HG03280 (cell line): ENCODE measurements at regions not wholly inside any gene's neighbourhood (a gene's known extent, or its start where the extent isn't known, plus 50 kb on each side); places are given as distances from the start of the nearest gene placed in this dataset.
"Not testable (repeated sequence)": the region's sequence is repeated elsewhere in the genome, so short reads cannot be mapped to it uniquely, and the experiment has no call there.

ENCODE experiments used
- ATAC-seq: cut with Tn5 transposase; IDR thresholded peaks from one replicate; pipeline ENCODE4 v1.9.1; 2021; ENCODE audit warnings: mild to moderate bottlenecking, moderate library complexity; ENCODE audit not compliant: unreplicated experiment

GRCh38 chr5:110288766-110289511, 437.5 kb downstream of the TMEM232 start:
- no peak for ATAC-seq

GRCh38 chr5:110289512-110289810, 437.0 kb downstream of the TMEM232 start:
- ATAC-seq, result no peak

GRCh38 chr5:110290542-110290941, 435.9 kb downstream of the TMEM232 start:
- no peak for ATAC-seq

- ATAC-seq, result no peak
Observed at GRCh38 chr5:110294281-110294680, 432.2 kb downstream of the TMEM232 start.

- ATAC-seq, result no peak
Observed at GRCh38 chr5:110297152-110297670, 429.3 kb downstream of the TMEM232 start.

DNA sequence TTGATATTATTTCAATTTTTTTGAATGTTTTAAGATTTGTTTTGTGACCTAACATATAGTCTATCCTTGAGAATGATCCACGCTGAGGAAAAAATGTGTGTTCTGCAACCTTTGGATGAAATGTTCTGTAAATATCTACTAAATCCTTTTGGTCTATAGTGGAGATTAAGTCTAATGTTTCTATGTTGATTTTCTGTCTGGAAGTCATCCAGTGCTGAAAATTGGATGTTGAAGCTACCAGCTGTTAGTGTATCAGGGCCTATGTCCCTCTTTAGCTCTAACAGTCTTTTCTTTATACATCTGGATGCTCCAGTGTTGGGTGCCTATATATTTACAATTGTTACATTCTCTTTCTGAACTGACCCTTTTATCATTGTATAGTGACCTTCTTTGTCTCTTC, 422.3 kb downstream of the TMEM232 start:
- no peak for ATAC-seq

GRCh38 chr5:110306650-110307049, 419.8 kb downstream of the TMEM232 start:
- ATAC-seq, result no peak

DNA sequence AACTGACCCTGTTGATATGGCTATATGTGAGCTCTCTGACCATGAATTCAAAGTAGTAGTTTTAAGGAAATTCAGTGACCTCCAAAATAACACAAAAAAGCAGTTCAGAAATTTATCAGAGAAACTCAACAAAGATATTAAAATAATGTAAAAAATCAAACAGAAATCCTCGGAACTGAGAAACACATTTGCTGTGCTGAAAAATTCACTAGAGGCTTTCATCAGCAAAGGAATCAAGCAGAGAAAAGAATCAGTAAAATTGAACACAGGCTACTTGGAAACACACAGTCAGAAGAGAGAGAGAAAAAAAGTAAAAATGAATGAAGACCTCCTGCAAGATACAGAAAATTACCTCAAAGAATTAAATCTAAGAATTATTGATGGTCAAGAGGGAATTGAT, 417.2 kb downstream of the TMEM232 start:
- no peak for ATAC-seq

- not testable (repeated sequence) for ATAC-seq
Observed at GRCh38 chr5:110316566-110316965, 409.9 kb downstream of the TMEM232 start.

GRCh38 chr5:110321117-110321516, 405.4 kb downstream of the TMEM232 start:
- no peak for ATAC-seq

- ATAC-seq, result no peak
Observed at GRCh38 chr5:110323357-110323756, 403.1 kb downstream of the TMEM232 start.

DNA sequence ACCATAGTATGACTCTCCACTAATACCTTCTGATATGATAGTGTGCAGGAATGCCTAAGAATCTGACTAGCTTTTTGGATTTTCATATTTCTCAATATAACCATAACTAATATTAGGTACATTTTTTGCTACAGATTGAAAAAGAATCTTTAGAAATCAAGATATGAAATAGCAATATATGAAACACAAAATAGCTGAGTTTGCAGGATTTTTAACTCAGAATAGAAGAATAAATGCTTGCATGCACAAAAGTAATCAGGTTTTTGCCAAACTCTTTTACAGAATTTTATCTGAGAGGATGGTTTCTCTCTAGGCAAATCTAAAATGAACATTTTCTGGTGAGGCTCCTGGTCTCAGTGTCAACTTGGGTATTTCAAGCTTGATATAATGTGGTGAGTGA, 402.6 kb downstream of the TMEM232 start:
- ATAC-seq, result no peak

- no peak for ATAC-seq
Observed at GRCh38 chr5:110324876-110325275, 401.6 kb downstream of the TMEM232 start.

DNA sequence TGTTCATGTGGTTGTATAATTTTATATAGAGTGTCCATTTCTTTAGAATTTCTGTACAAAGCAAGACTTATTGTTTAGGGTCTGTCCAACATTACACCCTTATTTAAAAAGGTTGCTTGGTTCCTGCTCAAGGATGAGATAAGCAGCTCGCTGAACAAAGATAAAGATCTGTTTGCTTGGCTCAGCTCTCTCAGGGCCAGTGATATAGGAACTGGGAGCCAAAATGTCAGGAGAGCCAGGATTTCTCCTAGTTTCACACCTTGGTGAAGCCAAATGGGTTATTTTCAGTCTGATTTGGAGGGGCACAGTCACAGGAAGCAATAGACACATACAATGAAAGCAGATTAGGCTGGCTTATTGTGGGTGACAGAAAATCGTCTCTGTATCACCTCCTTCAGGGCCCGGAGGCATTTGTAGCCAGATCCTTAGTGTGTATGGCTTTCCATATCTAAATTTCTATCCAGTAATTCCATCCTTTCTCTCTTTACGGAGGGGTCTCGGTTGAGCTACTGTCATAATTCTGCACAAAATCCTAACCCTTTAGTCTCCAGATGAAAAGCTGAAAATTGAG, 396.4 kb downstream of the TMEM232 start:
- no peak for ATAC-seq

DNA sequence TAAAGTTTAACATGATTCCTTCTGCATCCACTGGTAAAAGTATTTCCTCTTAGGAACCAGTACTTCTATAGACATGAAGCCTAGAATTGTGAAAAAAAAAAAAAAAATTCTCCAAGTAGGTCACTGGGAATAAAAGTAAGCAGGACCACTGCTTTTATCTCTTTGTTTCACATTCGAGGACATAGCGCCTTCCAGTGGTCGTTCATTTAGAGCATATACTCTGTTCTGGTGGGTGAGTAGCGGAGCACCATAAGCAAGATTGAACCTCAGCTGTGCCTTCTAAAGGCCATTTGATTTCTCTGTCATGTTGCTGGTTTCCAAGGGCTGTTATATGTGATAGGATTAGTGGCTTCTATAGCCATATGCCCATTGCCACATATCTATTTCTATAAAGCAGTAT, 393.1 kb downstream of the TMEM232 start:
- no peak for ATAC-seq

DNA sequence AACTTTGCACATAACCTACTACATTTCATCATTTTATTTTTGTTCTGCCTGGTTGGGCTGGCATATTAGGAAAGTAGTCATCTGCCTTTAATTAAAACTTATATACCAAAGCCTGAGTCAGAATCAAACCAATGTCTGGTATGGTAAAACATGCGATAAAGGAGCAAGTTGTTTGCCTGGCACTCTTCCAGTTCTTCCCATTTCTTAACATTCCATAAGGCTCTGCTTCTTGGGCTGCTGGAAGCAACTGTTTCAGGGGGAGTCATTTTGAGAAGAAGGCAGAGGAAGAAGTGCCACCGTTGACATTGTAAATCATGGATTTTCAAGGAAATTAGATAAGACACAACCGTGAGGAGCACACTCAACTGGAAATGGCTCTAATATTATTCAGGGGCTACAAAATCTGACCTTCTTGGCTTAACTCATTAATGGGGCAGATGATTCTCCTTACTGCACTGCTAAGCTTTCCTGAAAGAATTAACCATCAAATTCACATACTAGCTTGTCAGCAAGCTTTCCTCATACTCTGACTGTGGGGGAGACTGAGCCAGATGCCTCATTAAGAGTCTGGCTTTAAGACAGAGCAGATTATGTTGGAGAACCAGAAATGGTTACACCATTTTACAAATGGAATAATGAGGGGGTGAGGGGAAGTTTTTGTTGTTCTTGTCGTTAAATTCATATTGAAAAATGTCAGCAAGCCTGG, 391.0 kb downstream of the TMEM232 start:
- ATAC-seq, result no peak

DNA sequence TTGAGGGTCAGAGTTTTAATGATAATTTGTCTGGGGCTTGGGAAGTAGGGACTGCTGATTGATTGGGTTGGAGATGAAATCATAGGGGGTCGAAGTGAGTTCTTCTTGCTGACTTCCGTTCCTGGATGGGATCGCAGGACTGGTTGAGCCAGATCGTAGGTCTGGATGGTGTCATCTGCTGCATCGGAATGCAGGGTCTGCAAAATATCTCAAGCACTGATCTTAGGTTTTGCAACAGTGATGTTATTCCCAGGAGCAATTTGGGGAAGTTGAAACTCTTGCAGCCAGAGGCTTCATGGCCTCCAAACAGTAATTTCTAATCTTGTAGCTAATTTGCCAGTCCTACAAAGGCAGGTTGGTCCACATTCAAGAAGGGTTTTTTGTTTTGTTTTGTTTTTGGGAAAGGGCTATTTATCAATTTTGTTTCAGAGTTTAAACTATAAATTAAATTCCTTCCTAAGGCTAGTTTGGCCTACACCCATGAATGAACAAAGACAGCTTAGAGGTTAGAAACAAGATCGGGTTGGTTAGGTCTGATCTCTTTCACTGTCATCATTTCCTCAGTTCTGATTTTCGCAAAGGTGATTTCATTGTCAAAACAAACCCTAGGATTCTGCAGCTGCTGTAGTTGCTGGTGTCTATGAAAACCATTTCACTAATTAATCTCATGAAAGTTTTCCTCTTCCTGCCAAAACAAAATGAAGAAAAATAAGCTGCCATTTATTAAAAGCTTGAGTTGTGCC, 388.0 kb downstream of the TMEM232 start:
- no peak for ATAC-seq

DNA sequence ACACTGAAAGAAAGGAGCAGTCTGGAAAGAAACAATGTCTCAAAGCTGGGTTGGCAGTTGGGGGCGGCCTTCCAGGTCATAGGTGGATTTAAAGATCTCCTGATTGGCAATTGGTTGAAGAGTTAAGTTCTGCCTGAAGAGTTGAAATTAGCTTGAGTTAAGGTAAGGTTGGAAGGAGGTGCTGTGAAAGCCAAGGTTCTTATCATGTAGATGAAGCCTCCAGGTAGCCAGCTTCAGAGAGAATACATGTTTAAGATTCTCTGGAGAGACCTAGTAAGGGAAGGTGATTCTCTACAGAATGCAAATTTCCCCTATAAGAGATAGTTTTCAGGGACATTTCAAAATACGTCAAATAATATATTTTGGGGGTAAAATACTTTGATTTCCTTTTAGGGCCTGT, 387.1 kb downstream of the TMEM232 start:
- ATAC-seq, result no peak

DNA sequence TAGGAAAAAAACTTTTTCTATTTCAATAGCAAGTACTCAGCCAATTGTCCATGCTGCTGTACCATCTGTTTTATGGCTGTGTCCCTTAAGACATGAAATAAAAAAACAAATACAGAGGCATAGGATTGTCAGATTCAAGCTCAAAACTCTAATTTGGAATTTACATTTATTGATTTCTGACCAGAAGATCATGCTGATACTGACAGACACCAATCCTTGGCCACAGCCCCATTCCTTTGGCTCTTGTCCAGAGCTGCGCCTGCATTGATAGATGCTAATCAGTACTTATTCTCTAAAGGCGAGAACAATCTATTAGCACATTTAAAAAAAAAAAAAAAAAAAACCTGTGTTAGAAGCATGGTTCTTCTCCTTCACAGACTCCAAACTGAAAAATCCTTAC, 384.6 kb downstream of the TMEM232 start:
- ATAC-seq, result no peak

DNA sequence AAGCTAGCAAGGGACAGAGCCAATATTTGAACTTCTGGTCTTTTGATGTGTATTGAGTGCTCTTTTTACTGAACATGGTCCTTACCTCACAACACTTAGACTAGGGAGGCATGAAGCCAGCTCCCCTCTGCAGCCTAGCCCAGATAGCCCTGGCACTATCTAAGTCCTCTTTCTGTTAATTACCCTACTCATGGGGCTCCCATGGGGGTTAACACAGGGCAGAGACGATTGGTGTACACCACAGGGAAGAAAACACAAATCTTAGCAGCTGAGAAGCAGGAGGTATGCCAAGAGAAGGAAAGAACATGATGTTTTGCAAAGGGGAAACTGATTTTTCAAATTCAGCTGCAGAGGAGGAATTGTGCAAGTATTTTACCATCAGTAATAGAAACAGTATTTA, 383.8 kb downstream of the TMEM232 start:
- ATAC-seq, result no peak

DNA sequence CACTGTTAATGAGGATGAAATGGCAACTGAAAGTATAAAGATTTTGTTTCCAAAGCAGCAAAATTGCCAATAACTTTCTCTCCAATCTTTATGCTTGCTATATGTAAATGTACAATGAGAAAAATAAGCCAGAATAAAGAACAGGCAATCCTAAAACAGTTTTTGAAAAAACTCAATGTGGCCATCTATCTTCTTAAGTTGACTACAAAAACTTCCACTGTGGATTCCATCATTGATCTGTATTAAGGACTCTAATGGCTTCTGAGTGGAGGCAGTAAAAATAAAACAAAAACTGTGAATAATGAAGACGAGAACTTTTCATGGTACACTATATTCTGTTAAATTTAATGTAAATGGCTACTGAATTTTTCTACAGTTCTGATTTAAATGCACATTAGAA, 382.9 kb downstream of the TMEM232 start:
- no peak for ATAC-seq
